RCC 7860 (cell line): ENCODE measurements at regions not wholly inside any gene's neighbourhood (a gene's known extent, or its start where the extent isn't known, plus 50 kb on each side); places are given as distances from the start of the nearest gene placed in this dataset.
"Not testable (repeated sequence)": the region's sequence is repeated elsewhere in the genome, so short reads cannot be mapped to it uniquely, and the experiment has no call there.

ENCODE experiments used
- DNase-seq: peaks from one replicate; pipeline ENCODE4 v3.0.0-alpha.2; 2015; ENCODE audit warnings: low spot score
- FAIRE-seq: peaks from 2 replicates; lab custom pipeline; 2012; peaks lifted over from hg19 to GRCh38; lab: Jason Lieb, UNC

DNA sequence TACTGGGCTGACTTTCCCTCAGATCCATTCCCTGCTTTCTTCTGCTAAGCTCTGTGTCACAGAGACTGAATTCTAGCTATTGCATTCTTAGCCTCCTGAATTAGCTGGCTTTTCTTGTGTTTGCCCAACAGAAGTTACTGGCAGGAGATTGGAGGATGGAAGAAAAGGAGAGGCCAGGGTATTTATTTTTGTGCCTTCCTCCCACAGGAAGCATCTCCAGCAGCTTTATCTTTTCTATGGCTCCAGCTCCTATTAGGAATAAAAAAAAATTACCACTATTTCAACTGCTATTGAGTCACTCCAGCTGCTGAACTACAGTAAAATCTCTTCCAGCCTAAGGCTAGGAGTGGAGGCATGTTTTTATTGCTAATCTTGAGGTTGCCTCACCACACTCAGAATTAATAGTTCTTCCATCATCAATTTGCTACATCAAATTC, 492.4 kb downstream of the RFPL4B start:
- DNase-seq: no peak

DNA sequence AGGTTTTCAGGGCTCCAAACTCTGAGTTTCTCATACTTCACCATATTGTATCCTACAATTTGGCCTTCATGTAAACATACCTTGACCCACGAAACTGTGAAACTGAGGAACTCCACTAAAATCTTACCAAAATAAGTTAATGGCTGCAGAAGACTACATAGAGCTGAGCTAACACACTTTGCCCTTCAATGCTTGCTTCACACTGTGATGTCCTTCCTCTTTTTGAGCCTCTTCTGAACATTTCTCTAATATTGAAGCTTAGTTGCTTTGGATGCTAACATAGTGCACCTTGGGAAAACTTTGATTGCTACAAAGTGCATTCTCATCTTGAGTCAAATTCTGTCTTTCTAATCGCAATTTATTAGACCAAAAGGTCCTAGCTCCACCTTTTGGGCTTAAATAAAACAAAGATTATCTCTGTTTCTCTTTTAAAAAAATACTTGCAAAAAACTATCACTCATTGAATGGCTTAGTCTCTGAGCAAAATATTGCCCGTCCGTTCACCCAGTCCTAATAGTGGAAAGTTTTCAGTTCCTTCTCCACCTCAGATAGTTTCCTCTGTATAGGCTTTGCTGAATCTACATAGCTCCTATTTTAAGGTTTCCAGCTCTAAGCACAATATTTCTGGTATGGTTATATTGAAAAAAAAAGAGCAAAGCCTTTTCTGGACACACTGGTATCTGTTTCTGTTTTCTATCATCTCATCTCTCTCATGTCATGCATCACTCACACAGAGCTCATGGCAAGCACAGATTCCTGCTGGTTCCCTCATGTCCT, 494.6 kb downstream of the RFPL4B start:
- no peak for DNase-seq
- no peak for FAIRE-seq

More for the DNA sequence above, 492.4 kb downstream of the RFPL4B start:
- FAIRE-seq: no peak

DNA sequence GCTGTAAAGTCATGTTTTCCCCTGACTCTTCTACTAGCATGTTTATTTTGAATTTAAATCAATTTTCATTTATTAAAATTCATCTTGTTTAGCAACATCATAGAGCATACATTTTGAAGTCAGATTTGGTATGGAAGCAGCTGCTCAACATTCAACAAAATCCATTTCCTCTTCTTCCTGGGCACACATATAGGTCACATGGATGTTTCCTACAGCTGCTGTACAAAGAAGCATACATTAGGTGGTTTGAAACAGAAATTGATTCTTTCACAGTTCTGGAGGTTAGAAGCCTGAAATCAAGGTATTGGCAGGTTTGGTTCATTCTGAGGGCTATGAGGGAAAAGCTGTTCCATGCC, 495.2 kb downstream of the RFPL4B start:
- DNase-seq (no peak), FAIRE-seq (no peak)

DNA sequence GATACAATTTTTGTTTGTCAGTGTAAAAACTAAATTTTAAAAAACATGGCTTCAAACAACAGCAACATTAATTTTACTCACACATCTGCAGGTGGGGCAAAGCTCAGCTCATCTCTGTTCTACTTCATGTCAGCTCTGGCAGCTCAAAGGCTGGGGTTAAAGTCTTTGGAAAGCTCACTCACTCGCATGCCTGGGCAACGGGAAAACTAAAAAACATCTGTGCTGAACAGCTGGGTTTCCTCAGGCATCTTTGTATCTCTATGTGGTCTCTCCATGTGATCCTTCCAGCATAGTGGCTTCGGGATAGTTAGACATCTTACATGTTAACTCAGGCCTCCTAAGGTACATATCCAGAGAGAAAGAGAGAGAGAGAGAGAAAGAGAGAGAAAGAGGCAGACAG, 499.6 kb downstream of the RFPL4B start:
- no peak for FAIRE-seq
- no peak for DNase-seq

DNA sequence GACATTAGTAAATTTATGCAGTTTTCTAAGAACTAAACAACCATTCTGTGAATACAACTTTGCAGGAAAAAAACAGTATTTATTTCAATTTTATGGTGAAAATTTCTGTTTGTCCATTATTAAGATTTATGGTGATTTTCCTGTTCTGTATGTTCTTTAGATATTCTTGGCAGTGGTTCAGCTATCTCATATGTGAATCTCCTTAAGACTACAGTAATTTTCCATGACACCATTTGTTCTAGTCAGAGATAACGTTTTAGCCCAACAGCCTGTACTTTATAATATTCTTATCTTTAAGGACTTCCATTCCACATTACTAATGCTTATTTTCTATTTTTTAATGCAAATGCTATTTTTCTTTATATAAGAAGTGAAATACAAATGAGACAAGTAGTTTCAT, 504.0 kb downstream of the RFPL4B start:
- FAIRE-seq: no peak
- DNase-seq: no peak

DNA sequence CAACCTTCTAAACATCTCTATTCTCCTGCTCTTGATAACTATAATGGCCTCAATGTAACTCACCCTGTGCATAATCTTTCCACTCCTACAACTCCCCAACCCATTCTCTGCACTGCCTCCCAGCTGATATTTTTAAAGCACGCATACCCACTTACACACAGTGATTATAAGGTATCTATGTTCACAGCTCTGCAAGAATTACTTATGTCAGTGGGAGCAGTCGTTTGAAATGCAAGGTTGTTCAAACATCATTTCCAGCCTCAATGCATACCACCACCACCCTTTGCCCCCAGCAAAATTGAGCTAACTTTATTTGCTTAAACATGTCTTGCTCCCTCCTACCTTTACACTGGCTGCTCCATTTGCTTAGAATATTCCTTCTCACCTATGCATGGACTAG, 506.0 kb downstream of the RFPL4B start:
- DNase-seq (no peak), FAIRE-seq (no peak)

DNA sequence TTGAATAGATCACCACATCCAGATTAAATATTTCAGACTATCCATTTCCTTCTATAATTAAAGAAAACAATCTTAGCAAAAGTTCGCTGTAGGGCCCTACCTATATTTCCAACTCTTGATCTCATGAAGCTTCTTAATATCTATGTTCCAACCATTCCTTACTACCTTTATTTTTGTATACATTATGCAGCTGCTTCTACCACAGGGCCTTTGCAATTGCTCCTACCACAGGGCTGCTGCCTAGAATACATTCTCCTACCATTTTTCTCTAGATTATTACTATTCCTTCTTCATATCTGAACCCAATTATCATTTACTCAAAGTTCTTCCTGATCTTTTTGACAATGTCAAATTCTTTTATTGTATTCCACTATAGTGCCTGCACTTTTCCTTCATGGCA, 516.6 kb downstream of the RFPL4B start:
- FAIRE-seq: no peak

DNA sequence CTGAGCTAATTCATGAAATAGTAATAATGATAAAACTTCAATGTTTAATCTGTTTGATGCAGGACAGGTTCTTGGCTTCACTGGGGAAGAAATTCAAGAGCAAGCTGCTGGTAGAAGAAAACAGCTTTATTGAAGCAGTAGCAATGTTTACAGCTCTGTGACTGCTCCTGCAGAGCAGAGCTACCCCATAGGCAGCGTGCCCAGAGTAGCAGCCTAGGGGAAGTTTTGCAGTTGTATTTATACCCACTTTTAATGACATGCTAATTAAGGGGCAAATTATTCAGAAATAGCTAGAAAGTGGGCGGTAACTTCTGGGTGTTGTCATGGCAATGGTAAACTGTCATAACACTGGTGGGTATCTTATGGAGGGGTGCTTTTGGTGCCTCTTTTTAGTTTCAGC, 518.0 kb downstream of the RFPL4B start:
- no peak for FAIRE-seq

More for the DNA sequence above, 516.6 kb downstream of the RFPL4B start:
- DNase-seq: no peak

DNA sequence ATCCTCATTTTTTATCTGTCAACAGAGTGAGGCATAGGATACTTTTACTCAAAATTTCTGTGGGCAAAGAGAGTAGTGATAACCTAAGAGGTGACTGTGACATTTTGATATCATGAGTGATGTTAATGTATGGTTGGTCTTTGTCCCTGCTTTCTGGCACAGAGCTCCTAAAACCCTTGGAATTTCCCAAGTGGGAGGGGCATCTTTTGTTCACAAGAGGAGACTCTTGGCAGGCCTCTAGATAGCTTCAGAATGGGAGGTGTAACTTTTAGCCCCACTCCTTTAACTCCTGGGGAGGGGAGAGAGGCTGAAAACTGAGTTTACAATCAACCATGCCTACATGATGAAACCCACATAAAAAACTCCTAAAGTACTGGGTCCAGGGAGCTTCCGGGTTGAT, 527.8 kb downstream of the RFPL4B start:
- DNase-seq (no peak), FAIRE-seq (no peak)

More for the DNA sequence above, 518.0 kb downstream of the RFPL4B start:
- DNase-seq: no peak

DNA sequence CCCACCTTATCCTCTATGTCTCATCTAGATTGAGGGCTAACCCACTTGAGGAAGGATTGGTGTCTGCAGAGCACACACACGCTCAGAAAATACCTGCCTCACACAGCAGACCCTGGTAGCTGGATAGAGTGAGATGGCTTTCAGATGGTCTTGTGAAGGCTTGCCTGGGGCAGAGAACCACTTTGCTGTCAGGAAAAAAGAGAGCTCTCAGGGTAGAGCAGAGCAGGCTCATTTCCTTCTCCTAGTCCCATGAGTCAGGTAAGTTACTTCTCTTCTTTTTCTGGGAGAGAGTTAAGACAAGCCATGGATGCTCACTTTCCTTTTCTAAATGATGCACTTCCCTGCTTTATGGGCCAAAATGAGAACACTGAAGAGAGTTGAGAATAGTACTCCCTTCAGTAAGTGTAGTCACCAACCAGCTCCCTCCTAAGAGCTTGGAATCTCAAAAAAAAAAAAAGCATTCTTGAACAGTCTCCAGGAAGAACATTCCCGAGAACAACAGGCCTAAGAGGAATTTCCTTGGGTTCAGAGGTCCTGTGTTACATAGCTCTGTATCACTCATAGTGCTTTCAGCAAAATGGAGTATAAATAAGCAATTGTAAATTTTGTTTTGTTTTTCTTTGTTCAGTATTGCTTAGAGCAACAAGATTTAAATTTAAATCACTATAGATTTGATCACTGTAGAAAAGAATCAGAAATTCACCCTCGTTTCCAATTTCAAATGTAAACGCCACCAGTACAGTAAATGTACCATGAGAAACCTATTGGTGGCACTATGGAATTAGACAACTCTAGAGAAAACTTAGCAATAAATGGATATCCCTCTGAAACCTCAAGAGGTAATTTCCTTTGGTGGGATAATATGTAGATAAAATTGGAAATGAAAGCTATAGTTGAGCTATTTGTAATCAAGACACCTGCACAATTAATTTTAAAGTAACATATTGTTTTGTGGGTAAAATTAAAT, 530.3 kb downstream of the RFPL4B start:
- FAIRE-seq (no peak), DNase-seq (peak; percentile 23)

DNA sequence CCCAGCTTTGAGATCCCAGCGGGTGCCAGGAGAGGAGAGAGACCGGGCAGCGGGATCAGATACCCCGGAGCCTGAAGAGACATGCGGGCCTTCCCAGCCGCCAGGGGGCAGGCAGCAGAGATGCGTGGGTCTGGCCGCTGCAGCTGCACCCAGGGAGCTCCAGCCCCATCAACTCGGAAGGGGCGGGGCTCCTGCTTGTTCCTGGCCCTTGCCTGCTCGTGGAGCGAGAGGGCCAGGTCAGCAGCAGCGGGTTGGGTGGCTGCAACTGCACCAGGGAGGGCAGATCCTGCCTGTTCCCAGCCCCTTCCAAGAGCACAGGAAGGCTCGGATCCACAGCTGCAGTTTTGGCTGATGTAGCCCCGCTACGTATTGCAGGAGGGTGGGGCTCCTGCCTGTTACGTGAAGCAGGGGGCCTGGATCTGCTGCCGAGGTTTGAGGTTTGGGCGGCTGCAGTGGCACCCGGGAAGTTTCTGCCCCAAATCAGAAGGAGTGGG, 532.8 kb downstream of the RFPL4B start:
- FAIRE-seq (no peak), DNase-seq (no peak)

DNA sequence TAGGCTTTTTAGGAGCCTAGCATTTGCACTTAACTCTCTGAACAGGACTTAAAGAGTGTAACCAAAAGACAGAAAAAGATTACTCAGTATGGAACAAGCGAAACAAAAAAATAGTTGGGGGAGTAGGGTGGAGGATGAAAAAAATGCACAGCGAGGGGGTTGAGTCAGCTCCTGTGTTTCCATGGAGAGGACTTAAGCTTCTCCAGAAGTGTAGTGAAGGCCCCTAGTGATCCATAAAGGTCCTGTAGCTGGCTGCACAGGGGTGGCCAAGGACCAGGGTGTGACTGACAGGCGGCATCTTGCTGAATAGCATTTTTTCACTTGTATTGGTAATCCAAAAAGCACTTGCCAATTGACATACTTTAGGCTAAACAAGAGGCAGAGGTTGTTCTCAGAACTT, 533.9 kb downstream of the RFPL4B start:
- DNase-seq (no peak), FAIRE-seq (no peak)

DNA sequence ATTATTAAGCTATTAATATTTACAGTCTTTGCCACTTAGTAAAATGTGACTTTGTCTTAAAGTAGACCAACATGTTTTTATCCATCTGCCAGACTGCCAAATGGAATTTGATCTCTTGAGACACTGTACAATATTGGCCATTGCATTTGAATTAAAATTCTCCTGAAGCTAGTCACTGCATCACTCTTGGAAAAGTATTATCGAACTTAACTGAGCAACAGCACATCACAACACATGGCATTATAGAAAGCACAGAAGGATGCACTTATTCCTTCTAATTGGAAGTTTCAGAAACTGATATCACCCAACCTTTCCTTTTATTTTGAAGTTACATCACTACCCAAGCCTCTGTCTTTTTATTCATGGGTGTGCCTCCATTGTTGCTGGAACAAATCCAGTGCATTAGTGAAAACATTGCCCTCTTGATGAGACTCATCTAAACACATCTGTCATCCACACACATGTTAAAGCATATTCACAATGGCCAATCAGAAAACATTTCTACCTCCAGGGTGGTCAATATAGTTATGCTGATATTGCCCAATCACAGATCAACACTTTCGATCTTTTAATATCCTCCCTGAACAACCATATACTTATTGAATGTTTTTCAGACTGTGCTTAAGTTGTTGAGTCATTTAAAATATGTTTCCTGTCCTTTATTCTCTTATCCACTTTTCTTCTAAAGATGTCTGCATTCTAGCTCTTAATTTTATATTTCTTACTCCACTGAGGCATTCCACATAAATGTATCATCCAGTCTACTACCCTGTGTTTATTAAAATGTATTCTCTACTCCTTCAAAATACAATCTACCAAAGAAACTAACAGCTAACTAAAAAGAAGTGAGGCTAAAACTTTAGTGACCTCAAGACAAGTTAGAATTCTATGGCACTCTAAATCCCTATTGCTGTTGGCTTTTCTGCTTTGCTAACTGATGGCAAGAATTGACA, 535.0 kb downstream of the RFPL4B start:
- DNase-seq (no peak), FAIRE-seq (no peak)

DNA sequence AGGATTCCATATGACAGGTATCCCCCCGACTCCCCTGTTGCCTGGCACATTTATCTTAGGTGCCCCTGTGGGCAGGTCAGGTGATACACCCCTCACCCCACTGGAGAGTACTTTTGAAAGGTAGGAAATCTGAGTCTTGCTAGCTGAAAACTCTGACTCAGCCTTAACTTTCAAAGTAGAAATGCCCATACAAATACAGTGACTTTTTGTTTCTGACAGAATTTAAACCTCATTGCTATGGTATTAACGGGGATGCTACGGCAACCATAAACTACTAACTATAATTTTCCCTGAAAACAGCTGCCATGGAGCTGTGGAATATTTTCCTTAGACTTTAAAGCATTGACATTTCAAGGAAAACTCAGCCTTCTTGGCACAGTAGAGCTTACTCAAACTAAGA, 536.0 kb downstream of the RFPL4B start:
- FAIRE-seq (no peak), DNase-seq (no peak)

DNA sequence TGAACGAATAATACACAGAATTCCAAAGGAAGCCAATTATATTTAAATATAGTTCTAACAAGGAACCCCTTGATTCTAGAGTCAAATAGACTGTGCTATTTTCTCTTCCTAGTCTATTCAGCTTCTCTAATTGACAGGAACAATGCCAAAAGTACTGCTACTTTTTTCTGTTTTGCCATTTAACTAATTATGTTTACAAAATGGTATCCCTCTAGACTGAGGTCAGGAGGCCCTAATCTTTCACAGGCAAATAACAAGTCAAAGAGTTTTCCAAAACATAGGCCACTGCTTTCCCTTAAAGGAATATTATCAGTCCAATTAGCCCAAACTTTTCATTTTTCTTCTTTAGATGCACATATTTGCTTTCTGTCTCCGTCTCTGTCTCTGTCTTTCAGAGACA, 539.3 kb downstream of the RFPL4B start:
- no peak for DNase-seq
- FAIRE-seq: no peak

DNA sequence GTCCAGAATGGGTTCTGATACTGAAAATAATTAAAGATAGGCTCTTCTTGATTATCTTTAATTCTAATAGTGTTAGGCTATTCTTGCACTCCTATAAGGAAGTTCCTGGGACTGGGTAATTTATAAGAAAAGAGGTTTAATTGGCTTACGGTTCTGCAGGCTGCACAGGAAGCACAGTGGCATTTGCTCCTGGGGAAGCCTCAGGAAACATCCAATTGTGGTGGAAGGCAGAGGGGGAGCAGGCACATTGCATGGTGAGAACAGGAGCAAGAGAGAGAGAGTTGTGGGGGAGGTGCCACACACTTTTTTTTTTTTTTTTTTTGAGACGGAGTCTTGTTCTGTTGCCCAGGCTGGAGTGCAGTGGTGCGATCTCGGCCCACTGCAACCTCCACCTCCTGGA, 540.3 kb downstream of the RFPL4B start:
- FAIRE-seq, DNase-seq: not testable (repeated sequence)

DNA sequence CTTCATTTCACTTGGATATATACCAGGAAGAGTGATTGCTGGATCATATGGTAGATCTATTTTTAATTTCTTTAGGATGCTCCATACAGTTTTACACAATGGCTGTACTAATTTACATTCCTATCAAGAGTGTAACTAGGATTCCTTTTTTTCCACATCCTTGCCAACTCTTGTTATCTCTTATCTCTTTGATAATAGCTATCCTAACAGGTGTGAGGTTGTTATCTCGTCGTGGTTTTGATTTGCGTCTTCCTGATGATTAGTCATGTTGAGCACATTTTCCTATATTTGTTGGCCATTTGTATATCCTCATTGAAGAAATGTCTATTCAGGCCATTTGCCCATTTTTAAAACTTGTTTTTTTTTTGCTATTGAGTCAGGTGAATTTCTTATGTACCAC, 552.4 kb downstream of the RFPL4B start:
- DNase-seq: no peak
- FAIRE-seq: no peak

DNA sequence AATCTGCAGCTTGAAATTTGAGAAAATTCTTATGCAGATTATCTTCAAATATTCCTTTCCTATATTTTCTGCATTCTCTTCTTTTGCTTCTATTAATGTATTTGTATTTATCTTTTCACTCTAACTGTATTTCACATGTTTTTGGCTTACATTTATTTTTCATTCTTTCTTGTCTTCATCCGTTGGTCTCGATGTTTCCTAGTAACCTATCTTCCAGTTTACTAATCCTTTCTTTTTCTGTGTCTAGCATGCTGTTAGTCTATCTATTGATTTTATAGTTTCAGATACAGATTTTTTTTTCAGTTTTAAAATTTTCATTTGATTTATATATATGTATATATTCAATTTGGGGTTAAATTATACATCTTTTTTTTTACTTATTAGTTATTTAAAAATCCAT, 556.2 kb downstream of the RFPL4B start:
- DNase-seq (no peak), FAIRE-seq (no peak)

DNA sequence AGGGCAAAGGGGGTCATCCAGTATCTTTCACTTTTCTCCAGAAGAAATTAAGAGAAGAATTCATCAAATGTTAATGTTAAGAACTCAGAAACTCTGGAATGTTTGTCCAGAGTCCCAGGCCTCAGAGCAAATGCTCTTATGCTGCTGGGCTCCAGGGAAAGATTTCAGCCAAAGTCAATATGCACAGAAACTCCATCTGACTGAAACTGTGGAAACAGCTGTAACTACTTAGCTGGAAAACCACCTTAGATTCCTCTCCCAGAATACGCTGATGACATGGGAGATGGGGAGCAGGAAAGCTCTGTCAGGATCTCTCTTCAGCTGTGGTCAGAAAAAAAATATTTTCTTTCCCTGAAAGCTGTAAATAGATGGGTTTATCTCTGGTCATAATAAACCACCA, 559.6 kb downstream of the RFPL4B start:
- DNase-seq (no peak), FAIRE-seq (no peak)

DNA sequence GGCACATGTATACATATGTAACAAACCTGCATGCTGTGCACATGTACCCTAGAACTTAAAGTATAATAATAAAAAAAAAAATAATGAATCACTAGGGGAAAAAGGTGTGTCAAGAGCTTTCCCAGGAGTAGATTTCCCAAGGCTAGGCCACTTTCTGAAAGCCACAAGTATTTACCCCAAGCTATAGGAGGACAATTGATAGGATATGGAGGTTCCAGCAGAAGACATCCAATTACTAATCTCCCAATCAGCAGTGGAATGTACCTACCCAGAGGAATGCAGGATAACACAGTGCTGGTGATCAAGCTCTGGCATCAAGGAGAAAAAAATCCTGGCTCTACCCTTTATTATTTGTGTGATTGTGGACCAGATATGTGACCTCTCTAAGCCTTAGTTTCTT, 562.7 kb downstream of the RFPL4B start:
- DNase-seq: no peak
- no peak for FAIRE-seq

DNA sequence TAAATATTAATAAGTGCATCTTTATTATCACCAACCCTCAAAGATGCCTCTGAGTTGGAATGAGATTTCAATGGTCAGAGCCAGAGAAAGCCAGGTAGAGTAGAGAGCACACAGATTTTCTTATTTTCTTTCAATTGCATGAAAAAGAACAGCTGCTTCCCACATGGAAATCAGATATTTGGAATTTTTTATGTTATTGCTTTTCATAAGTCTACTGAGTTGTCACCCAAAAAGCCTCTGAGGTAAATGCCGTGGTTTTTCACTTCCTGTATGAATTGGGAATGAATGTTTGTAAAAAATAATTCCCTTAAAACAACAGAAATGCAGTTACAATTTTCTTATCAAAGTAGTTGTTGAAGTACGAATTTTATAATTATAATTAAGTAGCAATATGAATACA, 563.1 kb downstream of the RFPL4B start:
- FAIRE-seq (no peak), DNase-seq (no peak)
